A673 (cell line): ENCODE measurements at regions not wholly inside any gene's neighbourhood (a gene's known extent, or its start where the extent isn't known, plus 50 kb on each side); places are given as distances from the start of the nearest gene placed in this dataset.

Source experiments
- CTCF ChIP-seq: fragments of 300-800, 200-600 bp; sonication (generic); conservative IDR thresholded peaks from 2 replicates; pipeline ENCODE4 v1.5.1; 2017; ENCODE audit warnings: low read depth, mild to moderate bottlenecking, antibody characterized with exemption, low read length, moderate library complexity, mixed read lengths
- EZH2 ChIP-seq: fragments of 200-600 bp; sonication (generic); IDR thresholded peaks from 2 replicates; pipeline ENCODE4 v1.6.1; 2017; ENCODE audit warnings: borderline replicate concordance, low read depth, mild to moderate bottlenecking, mixed read lengths, antibody characterized with exemption, low read length; ENCODE audit not compliant: poor library complexity, severe bottlenecking

DNA sequence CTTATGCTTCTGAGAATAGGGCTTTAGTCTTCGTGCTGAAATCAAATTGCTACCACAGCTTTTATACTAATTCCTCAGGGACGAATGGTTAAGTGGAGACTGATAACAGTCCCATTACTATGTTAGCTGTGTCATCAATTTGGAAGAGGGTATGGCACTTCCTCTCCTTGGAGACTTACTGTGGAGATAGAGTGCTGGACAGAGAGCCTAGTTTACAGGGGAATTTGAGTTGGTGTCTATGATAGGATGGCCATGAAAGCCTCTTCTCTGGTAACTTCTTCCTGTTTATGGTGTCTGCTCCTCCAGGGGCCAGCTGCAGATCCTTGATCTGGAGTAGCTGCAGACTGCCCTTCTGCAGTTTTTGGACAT, 167.7 kb downstream of the ZNF518B start:
- TF ChIP-seq EZH2 (no peak), CTCF (no peak)
